Endothelial cell of hepatic sinusoid (primary cell): ENCODE measurements at regions not wholly inside any gene's neighbourhood (a gene's known extent, or its start where the extent isn't known, plus 50 kb on each side); places are given as distances from the start of the nearest gene placed in this dataset.
"Not testable (repeated sequence)": the region's sequence is repeated elsewhere in the genome, so short reads cannot be mapped to it uniquely, and the experiment has no call there.

Source experiments
- in situ Hi-C: cut with HindIII; loops from 2 replicates; pipeline ENCODE4 v1.10.0; 2017; ENCODE audit warnings: low sequenced_read_pairs

- in situ Hi-C loops = no loop called here
Measured at GRCh38 chr3:95673215-95673614, 1141.2 kb upstream of the EPHA6 start.

GRCh38 chr3:95705786-95706418 is 1108.5 kb upstream of the EPHA6 start:
- in situ Hi-C loops = no loop called here

- in situ Hi-C loops = no loop called here
Measured at GRCh38 chr3:95707268-95707667, 1107.1 kb upstream of the EPHA6 start.

GRCh38 chr3:95710684-95711083 is 1103.7 kb upstream of the EPHA6 start:
- in situ Hi-C loops = no loop called here

GRCh38 chr3:95711789-95712188 is 1102.6 kb upstream of the EPHA6 start:
- in situ Hi-C loops = no loop called here

GRCh38 chr3:95715128-95715527 is 1099.3 kb upstream of the EPHA6 start:
- in situ Hi-C loops = no loop called here

DNA sequence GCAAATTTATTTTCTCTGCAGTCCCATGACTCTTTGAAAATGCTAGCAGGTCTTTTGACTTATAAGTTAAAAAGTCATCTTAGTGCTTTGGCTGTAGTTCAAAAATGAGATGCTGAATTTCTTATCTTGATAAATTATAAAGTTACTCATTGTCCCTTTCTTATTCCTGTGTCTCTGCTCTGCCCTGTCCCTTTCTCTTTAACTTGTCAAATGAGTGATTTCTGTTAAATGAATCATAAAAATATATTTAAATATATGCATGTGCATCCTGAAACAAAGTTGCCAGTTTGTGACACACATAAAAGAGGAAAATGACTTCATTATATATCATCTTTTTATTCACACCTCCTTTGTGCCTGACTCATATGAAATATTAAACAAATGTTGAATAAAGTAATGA is 1097.3 kb upstream of the EPHA6 start:
- in situ Hi-C loops = no loop called here

GRCh38 chr3:95718168-95718567 is 1096.2 kb upstream of the EPHA6 start:
- in situ Hi-C loops = no loop called here

GRCh38 chr3:95719481-95719880 is 1094.9 kb upstream of the EPHA6 start:
- in situ Hi-C loops = no loop called here

- in situ Hi-C loops = no loop called here
Measured at GRCh38 chr3:95721938-95722337, 1092.5 kb upstream of the EPHA6 start.

- in situ Hi-C loops = no loop called here
Measured at GRCh38 chr3:95725770-95726169, 1088.6 kb upstream of the EPHA6 start.

DNA sequence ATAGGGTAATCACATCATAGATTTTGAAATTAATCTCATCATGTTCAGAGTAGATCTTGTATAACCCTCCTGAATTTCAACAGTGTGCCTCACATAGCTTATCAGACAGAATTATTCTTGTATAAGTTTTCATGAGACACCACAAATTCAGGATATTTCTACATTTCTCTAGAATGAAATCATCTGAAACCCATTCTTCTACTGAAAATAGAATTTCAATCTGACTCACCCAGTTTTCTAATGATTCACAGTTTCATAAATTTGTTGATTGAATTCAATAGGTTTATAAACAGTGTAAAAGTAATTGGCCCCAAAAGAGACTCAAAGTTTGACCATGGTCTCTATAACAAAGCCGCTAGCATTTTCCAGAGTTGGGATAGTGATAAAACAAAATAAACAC is 1082.6 kb upstream of the EPHA6 start:
- in situ Hi-C loops = no loop called here

DNA sequence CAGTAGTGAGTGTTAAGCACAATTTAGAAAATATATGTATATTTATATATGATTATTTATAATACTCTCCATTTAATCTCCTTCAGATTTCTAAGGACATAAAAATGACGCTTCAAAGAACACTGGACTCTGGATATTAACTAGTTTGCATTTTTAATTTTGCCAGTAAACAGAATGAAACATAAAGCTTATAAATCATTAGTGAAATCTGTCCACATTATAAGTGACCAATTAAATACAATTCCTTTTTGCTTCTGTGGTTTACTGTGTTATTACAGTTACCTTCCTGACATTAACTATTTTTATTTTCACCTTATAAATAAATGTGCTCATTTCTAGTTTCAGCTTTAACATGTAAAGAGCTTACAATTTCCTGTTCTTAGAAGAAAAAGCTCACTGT is 1081.1 kb upstream of the EPHA6 start:
- in situ Hi-C loops = no loop called here

GRCh38 chr3:95738045-95738444 is 1076.3 kb upstream of the EPHA6 start:
- in situ Hi-C loops = no loop called here

- in situ Hi-C loops = not testable (repeated sequence)
Measured at GRCh38 chr3:95744896-95745295, 1069.5 kb upstream of the EPHA6 start.

DNA sequence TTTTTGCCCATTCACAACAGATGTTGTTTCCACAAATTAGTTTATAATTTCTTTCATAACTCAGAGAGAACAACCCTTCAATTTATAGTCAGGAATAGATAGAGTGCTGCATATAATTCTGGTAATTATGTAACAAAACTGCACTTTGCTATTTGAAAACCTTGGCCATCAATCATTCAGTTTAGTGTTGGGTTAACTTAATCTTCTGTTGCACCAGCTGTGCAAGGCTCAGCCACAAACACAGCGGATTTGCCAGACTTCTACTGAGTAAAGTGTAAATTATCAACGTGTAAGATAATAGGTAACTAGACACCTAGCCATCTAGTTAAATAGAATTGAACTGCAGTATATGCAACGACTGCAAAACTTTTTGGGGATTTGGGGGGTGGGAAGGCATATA is 1064.3 kb upstream of the EPHA6 start:
- in situ Hi-C loops = no loop called here

GRCh38 chr3:95751509-95751908 is 1062.9 kb upstream of the EPHA6 start:
- in situ Hi-C loops = no loop called here

- in situ Hi-C loops = no loop called here
Measured at GRCh38 chr3:95752199-95752598, 1062.2 kb upstream of the EPHA6 start.

GRCh38 chr3:95758707-95759106 is 1055.7 kb upstream of the EPHA6 start:
- in situ Hi-C loops = no loop called here

DNA sequence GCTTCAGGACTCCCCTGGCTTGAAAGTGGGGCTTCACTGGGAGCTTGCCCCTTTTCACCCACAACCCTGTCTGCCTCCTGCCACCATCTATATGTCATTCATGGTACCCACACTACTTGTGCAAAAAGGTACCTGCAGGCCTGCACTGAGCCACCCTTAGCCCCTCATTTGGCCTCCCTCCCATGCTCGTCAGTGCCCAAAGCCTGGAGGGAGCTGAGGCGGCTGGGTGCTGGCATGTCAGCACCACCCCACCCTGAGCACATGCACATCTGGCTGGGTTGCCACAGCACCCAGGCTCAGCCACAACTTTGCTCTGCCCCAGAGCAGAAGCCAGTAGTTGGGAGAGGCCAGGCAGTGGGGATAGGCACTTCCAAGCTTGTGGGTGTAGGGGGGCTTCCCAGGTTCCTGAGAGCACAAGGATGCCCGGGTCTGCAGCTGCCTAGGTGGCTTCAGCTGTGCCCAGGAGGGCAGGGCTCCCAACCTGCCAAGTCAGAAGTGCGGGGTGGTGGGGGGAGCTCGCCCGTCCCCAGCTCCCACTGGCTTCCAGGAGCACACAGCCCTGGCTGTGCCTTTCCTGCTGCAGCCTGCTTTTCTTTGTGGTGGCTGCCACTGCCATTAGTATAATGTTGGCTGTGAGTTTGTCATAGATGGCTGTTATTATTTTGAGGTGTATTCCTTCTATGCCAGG is 1054.6 kb upstream of the EPHA6 start:
- in situ Hi-C loops = no loop called here

DNA sequence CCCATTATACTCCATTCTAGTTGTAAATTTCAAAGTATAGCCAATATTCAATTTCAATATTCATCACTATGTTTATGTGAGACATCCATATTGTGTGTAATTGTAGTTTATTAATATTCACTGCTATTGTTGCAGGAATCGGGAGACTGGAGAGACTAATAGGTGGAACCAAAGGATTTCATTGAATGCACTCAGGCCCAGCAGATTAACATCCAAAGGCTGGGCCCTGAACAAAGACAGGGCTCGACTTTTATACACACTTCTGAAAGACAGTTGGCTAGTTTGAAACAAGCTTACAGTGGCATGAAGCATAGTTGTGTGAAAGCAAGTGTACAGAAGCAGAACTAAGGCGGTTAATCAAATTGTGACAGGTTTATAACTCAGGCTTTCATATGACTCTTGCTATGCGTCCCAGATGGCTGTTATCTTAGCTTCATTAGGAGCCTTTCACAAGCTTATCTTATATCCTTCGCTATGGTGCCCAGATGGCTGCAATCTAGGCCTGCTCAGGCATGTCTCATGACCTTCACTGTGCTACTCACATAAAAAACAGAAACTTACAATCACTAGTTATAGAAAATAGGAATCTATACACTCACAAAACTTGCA is 1038.8 kb upstream of the EPHA6 start:
- in situ Hi-C loops = no loop called here

GRCh38 chr3:95781598-95781997 is 1032.8 kb upstream of the EPHA6 start:
- in situ Hi-C loops = no loop called here
